AG04450 (cell line): ENCODE measurements at regions not wholly inside any gene's neighbourhood (a gene's known extent, or its start where the extent isn't known, plus 50 kb on each side); places are given as distances from the start of the nearest gene placed in this dataset.

Experiments used
- CTCF ChIA-PET: fragments of 300-600, 350-600 bp; formaldehyde crosslinking; extraction: SDS; loops from one replicate; lab custom pipeline; 2022; ENCODE audit warnings: antibody characterized with exemption, inconsistent platforms; lab: Charles Lee
- POLR2A ChIA-PET: fragments of 350-600 bp; formaldehyde crosslinking; extraction: SDS; loops from one replicate; lab custom pipeline; 2021; ENCODE audit warnings: antibody characterized with exemption, inconsistent platforms; lab: Yijun Ruan, JAX
- DNase-seq: peaks from one replicate; pipeline ENCODE4 v3.0.0-alpha.2; 2011; ENCODE audit warnings: low read depth, low spot score
- H3K27ac ChIP-seq: one replicate; pipeline ENCODE4 v1.5.1; 2012; ENCODE audit warnings: low read depth, low read length, control low read depth
- H3K27me3 ChIP-seq: one replicate; pipeline ENCODE4 v1.6.0; 2012; ENCODE audit warnings: low read length; ENCODE audit not compliant: control insufficient read depth, insufficient read depth
- H3K4me3 ChIP-seq: 2 replicates; pipeline ENCODE4 v1.5.1; 2011; ENCODE audit warnings: mild to moderate bottlenecking, low read depth, low read length, control low read depth
- H3K9me3 ChIP-seq: 2 replicates; pipeline ENCODE4 v1.5.1; 2012; ENCODE audit warnings: low read length; ENCODE audit not compliant: control insufficient read depth, insufficient read depth
- TF ChIP-seq, protein P1 (sequence below): IDR thresholded peaks from 2 replicates; pipeline ENCODE4 v1.5.1; 2011; ENCODE audit warnings: low read depth, low read length, control low read depth, inconsistent platforms

DNA sequence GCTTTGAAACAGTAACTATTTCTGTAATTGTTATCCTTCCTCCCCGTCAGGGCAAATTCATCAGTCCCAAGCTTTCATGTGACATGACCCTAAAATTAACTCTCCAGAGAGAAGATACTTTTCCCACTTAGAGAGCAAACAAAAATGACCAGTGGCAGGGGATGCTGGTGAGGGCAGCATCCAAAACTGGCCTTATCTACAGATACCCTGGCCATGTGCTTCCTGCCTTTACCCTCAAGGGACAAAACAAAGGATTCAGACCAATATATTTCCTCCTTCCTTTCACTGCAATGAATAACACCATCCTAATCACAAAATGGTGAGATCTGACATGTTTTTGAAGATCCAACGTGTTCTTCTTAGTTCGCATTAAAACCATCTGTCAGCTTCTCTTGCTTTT is 267.2 kb downstream of the MAN2A1 start:
- TF ChIP-seq, protein P1, sequence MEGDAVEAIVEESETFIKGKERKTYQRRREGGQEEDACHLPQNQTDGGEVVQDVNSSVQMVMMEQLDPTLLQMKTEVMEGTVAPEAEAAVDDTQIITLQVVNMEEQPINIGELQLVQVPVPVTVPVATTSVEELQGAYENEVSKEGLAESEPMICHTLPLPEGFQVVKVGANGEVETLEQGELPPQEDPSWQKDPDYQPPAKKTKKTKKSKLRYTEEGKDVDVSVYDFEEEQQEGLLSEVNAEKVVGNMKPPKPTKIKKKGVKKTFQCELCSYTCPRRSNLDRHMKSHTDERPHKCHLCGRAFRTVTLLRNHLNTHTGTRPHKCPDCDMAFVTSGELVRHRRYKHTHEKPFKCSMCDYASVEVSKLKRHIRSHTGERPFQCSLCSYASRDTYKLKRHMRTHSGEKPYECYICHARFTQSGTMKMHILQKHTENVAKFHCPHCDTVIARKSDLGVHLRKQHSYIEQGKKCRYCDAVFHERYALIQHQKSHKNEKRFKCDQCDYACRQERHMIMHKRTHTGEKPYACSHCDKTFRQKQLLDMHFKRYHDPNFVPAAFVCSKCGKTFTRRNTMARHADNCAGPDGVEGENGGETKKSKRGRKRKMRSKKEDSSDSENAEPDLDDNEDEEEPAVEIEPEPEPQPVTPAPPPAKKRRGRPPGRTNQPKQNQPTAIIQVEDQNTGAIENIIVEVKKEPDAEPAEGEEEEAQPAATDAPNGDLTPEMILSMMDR, result no peak
- H3K27me3 ChIP-seq, result no peaks in the 10 kb centered on the region
- H3K27ac ChIP-seq, result no peak overlapping the region
- no peaks in the 10 kb centered on the region for H3K9me3 ChIP-seq
- no peak for DNase-seq
- no peak overlapping the region for H3K4me3 ChIP-seq
- ChIA-PET POLR2A (no interaction called here), CTCF (no interaction called here)

DNA sequence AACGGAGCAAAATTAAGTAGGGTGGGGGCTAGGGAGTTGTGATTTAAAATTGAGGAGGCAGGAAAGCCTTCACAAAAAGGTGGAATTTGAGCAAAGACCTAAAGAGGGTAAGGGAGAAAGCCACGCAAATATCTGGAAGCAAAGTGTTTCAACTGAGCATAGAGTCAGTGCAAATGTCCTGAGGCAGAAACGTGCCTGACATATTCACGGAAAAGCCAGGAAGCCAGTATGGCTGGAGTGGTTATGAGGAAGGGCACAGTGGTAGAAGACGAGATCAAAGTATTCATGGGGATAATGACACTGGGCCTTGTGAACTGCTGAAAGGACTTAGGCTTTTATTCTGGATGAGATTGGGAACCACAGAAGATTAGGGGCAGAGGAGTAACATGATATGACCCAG is 268.4 kb downstream of the MAN2A1 start:
- TF ChIP-seq, protein P1, result no peak
- Histone ChIP-seq H3K27me3 (no peaks in the 10 kb centered on the region), H3K27ac (no peak overlapping the region), H3K4me3 (no peak overlapping the region), H3K9me3 (no peaks in the 10 kb centered on the region)
- ChIA-PET CTCF (no interaction called here), POLR2A (no interaction called here)
- no peak for DNase-seq

DNA sequence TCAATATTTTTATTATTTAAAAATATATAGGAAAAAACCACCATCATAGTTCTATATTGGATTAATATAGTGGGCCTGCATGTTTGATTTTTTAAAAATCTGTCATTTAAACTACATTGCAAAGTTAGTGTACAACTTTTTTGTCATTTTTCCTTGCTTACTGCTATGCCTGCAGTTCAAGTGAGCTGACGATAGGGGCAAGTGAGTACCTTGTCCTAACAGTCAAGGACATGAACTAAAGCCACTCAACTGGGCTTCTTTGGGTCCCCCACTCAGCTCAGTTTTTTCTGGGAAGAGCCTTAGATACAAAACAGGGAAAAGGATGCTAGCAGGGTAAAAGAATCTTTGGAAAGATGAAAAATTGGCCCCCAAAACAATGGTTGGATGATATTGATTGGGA is 269.9 kb downstream of the MAN2A1 start:
- no peak for DNase-seq
- no peak overlapping the region for H3K27ac ChIP-seq
- TF ChIP-seq, protein P1, result peak; percentile 37; the same call in 1 of the 2 replicates
- no peak overlapping the region for H3K4me3 ChIP-seq
- POLR2A ChIA-PET, result no interaction called here
- CTCF ChIA-PET, result no interaction called here
- no peaks in the 10 kb centered on the region for H3K9me3 ChIP-seq
- no peaks in the 10 kb centered on the region for H3K27me3 ChIP-seq

DNA sequence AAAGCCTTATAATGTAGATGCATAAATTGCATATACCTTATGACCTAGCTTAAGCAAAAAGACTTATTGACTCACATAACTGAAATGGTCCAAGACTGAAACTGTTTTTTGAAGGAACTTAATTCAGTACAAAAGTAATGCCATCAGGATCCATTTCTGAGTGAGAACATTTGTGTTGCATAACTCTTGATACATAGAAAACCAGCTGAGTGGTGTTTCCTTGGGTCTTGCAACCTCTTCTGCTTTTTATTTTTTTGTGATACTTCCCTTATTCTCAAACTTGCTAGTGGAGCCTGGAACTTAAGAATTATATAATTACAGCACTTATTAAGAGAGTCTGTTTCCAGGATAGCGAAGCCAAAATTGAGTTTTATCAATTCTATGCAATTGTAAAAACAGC is 272.0 kb downstream of the MAN2A1 start:
- Histone ChIP-seq H3K27me3 (no peaks in the 10 kb centered on the region), H3K4me3 (no peak overlapping the region), H3K9me3 (no peaks in the 10 kb centered on the region), H3K27ac (no peak overlapping the region)
- no peak for DNase-seq
- ChIA-PET CTCF (no interaction called here), POLR2A (no interaction called here)
- TF ChIP-seq, protein P1, result no peak

DNA sequence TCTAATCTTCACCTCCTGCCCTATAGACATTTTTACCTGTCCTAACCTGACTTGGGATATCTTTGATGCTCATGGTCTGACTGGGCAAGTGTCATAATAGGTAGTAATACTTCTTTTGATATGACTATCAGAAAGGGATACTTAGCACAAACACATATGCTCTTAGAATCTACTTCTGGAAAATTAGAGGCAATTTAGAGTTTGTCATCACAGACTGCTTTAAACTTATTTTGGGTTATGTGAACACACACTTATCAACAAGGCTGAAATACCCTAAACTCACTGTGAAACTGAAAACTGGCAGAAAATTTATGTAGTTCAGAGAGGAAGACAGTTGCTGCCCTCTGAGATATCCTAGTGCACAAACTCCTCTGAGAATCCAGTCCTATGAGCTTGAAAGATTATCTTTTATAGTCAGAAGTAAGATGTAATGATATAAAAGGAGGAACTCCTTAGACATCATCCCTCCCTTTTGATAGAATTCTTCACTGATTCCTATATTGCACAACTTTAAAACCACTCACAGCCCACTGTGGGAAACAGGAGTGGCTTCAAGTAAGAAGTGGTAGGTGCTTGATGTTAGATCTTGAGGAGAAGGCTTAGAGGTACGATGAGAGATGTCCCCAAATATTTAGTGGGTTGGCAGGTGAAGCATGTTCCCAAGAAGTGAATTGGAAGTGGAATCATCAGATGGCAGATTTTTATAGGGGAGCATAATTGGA is 273.3 kb downstream of the MAN2A1 start:
- TF ChIP-seq, protein P1, result no peak
- no peaks in the 10 kb centered on the region for H3K27me3 ChIP-seq
- no peak overlapping the region for H3K27ac ChIP-seq
- no peaks in the 10 kb centered on the region for H3K9me3 ChIP-seq
- POLR2A ChIA-PET, result no interaction called here
- DNase-seq, result no peak
- CTCF ChIA-PET, result no interaction called here
- H3K4me3 ChIP-seq, result no peak overlapping the region
